Thyroid gland (tissue), 4 donors: ENCODE measurements at regions not wholly inside any gene's neighbourhood (a gene's known extent, or its start where the extent isn't known, plus 50 kb on each side); places are given as distances from the start of the nearest gene placed in this dataset.

Experiments
- CTCF ChIP-seq, 6 experiments: fragments of 200-600 bp in 3 of 6; fragments of 450-650 bp in 3 of 6; sonication (generic) in 3 of 6; IDR thresholded peaks; one replicate each; pipeline ENCODE4 v1.5.1; 2016 to 2019; ENCODE audit warnings: antibody characterized with exemption in 6 of 6, mild to moderate bottlenecking in 2 of 6, inconsistent platforms in 1 of 6, moderate library complexity in 1 of 6
- POLR2A ChIP-seq, 2 donors: fragments of 450-650 bp; IDR thresholded peaks; one replicate each; pipeline ENCODE4 v1.6.1; 2017; ENCODE audit warnings: antibody characterized with exemption in 2 of 2, mild to moderate bottlenecking in 2 of 2, moderate library complexity in 1 of 2

GRCh38 chr3:25952133-25952532 is 162.2 kb downstream of the OXSM start:
- TF ChIP-seq CTCF (IDR thresholded peaks at IDR 0.05) = no peak
- no peak for TF ChIP-seq POLR2A (IDR thresholded peaks at IDR 0.05)
